Ectodermal cell (in vitro differentiated cells): ENCODE measurements at regions not wholly inside any gene's neighbourhood (a gene's known extent, or its start where the extent isn't known, plus 50 kb on each side); places are given as distances from the start of the nearest gene placed in this dataset.

ENCODE experiments used
- H3K27ac ChIP-seq: 2 replicates; pipeline ENCODE4 v1.7.0; 2013; ENCODE audit warnings: mild to moderate bottlenecking, low read depth, low read length; ENCODE audit not compliant: insufficient read depth, poor library complexity, severe bottlenecking
- H3K27me3 ChIP-seq: 2 replicates; pipeline ENCODE4 v1.7.0; 2013; ENCODE audit warnings: mild to moderate bottlenecking, low read length; ENCODE audit not compliant: insufficient read depth, control insufficient read depth, poor library complexity, severe bottlenecking
- H3K36me3 ChIP-seq: one replicate; pipeline ENCODE4 v1.7.0; 2013; ENCODE audit warnings: low read length; ENCODE audit not compliant: control insufficient read depth, insufficient read depth
- H3K4me1 ChIP-seq: one replicate; pipeline ENCODE4 v1.7.0; 2013; ENCODE audit warnings: low read length; ENCODE audit not compliant: control insufficient read depth, insufficient read depth
- H3K4me3 ChIP-seq: 2 replicates; pipeline ENCODE4 v1.7.0; 2013; ENCODE audit warnings: low read depth, low read length, control low read depth; ENCODE audit not compliant: insufficient read depth
- H3K9me3 ChIP-seq: 2 replicates; pipeline ENCODE4 v1.7.0; 2013; ENCODE audit warnings: mild to moderate bottlenecking, low read length, moderate library complexity; ENCODE audit not compliant: control insufficient read depth
- WGBS, 2 experiments: methylation state at CpG; one replicate each; pipeline ENCODE4 v1.1.7; 2013; ENCODE audit warnings: missing lambda C conversion rate in 2 of 2; 5-methylcytosine and 5-hydroxymethylcytosine counted together

GRCh38 chr22:27666272-27666997 is 135.1 kb downstream of the MN1 start:
- Histone ChIP-seq H3K27me3 (no peaks in the 10 kb centered on the region), H3K4me1 (peaks cover 12% of the 10 kb centered on the region), H3K4me3 (no peak overlapping the region), H3K27ac (no peak overlapping the region), H3K36me3 (no peaks in the 10 kb centered on the region), H3K9me3 (no peaks in the 10 kb centered on the region)
- 73 to 83% methylated on average over 3 of the region's 4 CpGs for WGBS, 2 experiments

- Histone ChIP-seq H3K27me3 (no peaks in the 10 kb centered on the region), H3K27ac (no peak overlapping the region), H3K36me3 (no peaks in the 10 kb centered on the region), H3K9me3 (no peaks in the 10 kb centered on the region), H3K4me3 (no peak overlapping the region), H3K4me1 (peaks cover 14% of the 10 kb centered on the region)
- 64 to 68% methylated on average over 16 of the region's 16 CpGs for WGBS, 2 experiments
These were observed 134.3 kb downstream of the MN1 start for GRCh38 chr22:27667121-27667843.

GRCh38 chr22:27668828-27669797 is 132.4 kb downstream of the MN1 start:
- 84 to 87% methylated on average over 7 of the region's 7 CpGs for WGBS, 2 experiments
- no peaks in the 10 kb centered on the region for H3K36me3 ChIP-seq
- no peaks in the 10 kb centered on the region for H3K9me3 ChIP-seq
- no peak overlapping the region for H3K4me3 ChIP-seq
- H3K27ac ChIP-seq: no peak overlapping the region
- H3K27me3 ChIP-seq: no peaks in the 10 kb centered on the region
- H3K4me1 ChIP-seq: peaks cover 14% of the 10 kb centered on the region

- no peaks in the 10 kb centered on the region for H3K27me3 ChIP-seq
- no peaks in the 10 kb centered on the region for H3K36me3 ChIP-seq
- H3K27ac ChIP-seq: peak overlapping the region; percentile 53
- 70 to 73% methylated on average over 13 of the region's 13 CpGs for WGBS, 2 experiments
- peaks cover 14% of the 10 kb centered on the region for H3K4me1 ChIP-seq
- no peaks in the 10 kb centered on the region for H3K9me3 ChIP-seq
- no peak overlapping the region for H3K4me3 ChIP-seq
These were observed 131.6 kb downstream of the MN1 start for GRCh38 chr22:27669798-27670599.

GRCh38 chr22:27670701-27671412 is 130.7 kb downstream of the MN1 start:
- H3K27ac ChIP-seq: peak overlapping the region; percentile 97
- no peaks in the 10 kb centered on the region for H3K27me3 ChIP-seq
- peaks cover 14% of the 10 kb centered on the region for H3K4me1 ChIP-seq
- no peaks in the 10 kb centered on the region for H3K9me3 ChIP-seq
- H3K36me3 ChIP-seq: no peaks in the 10 kb centered on the region
- 5% methylated on average over 16 of the region's 16 CpGs for WGBS, 2 experiments
- no peak overlapping the region for H3K4me3 ChIP-seq

GRCh38 chr22:27671413-27671935 is 130.1 kb downstream of the MN1 start:
- no peaks in the 10 kb centered on the region for H3K9me3 ChIP-seq
- H3K27me3 ChIP-seq: no peaks in the 10 kb centered on the region
- H3K36me3 ChIP-seq: no peaks in the 10 kb centered on the region
- H3K4me3 ChIP-seq: no peak overlapping the region
- WGBS, 2 experiments: 85 to 91% methylated on average over 3 of the region's 3 CpGs
- H3K4me1 ChIP-seq: peaks cover 14% of the 10 kb centered on the region
- peak overlapping the region; percentile 97 for H3K27ac ChIP-seq

- Histone ChIP-seq H3K36me3 (no peaks in the 10 kb centered on the region), H3K4me3 (no peak overlapping the region), H3K9me3 (no peaks in the 10 kb centered on the region), H3K27ac (no peak overlapping the region), H3K4me1 (peaks cover 17% of the 10 kb centered on the region), H3K27me3 (no peaks in the 10 kb centered on the region)
- WGBS, 2 experiments: 95% methylated on average over 9 of the region's 9 CpGs
These were observed 128.7 kb downstream of the MN1 start for GRCh38 chr22:27672721-27673418.

- WGBS, 2 experiments: 77 to 80% methylated on average over 15 of the region's 15 CpGs
- H3K27ac ChIP-seq: no peak overlapping the region
- H3K9me3 ChIP-seq: no peaks in the 10 kb centered on the region
- peaks cover 21% of the 10 kb centered on the region for H3K4me1 ChIP-seq
- H3K4me3 ChIP-seq: no peak overlapping the region
- no peaks in the 10 kb centered on the region for H3K36me3 ChIP-seq
- no peaks in the 10 kb centered on the region for H3K27me3 ChIP-seq
These were observed 127.7 kb downstream of the MN1 start for GRCh38 chr22:27673839-27674238.
